Kidney (tissue), 13 donors: ENCODE measurements at regions not wholly inside any gene's neighbourhood (a gene's known extent, or its start where the extent isn't known, plus 50 kb on each side); places are given as distances from the start of the nearest gene placed in this dataset.
A peak's percentile ranks its signal among the peaks of the same experiment; 100 is the strongest.

Source experiments
- DNase-seq, 5 donors: peaks; one replicate each; pipeline ENCODE4 v3.0.0-alpha.2; 2013 to 2020
- FAIRE-seq: peaks from 2 replicates; lab custom pipeline; 2012; peaks lifted over from hg19 to GRCh38; lab: Jason Lieb, UNC
- H3K27ac ChIP-seq, 2 donors: one replicate each; pipeline ENCODE4 v1.7.0; 2013; ENCODE audit warnings: low read depth in 2 of 2, low read length in 2 of 2, inconsistent platforms in 1 of 2
- H3K27me3 ChIP-seq: one replicate; pipeline ENCODE4 v1.7.1; 2013; ENCODE audit warnings: low read length, inconsistent platforms; ENCODE audit not compliant: control insufficient read depth, insufficient read depth
- H3K36me3 ChIP-seq, 3 donors: one replicate each; pipeline versions ENCODE4 v1.7.0 to v1.7.1; 2013; ENCODE audit warnings: low read length in 3 of 3, control low read depth in 1 of 3, inconsistent platforms in 1 of 3; ENCODE audit not compliant: insufficient read depth in 3 of 3, control insufficient read depth in 2 of 3
- H3K4me1 ChIP-seq, 3 donors: one replicate each; pipeline versions ENCODE4 v1.7.0 to v1.7.1; 2013; ENCODE audit warnings: low read length in 3 of 3, inconsistent platforms in 1 of 3, low read depth in 1 of 3; ENCODE audit not compliant: control insufficient read depth in 2 of 3, insufficient read depth in 2 of 3
- H3K4me3 ChIP-seq, 3 donors: one replicate each; pipeline versions ENCODE4 v1.7.0 to v1.8.1; 2013; ENCODE audit warnings: low read length in 3 of 3, control low read depth in 1 of 3, inconsistent platforms in 1 of 3
- H3K9ac ChIP-seq, 3 donors: one replicate each; pipeline versions ENCODE4 v1.7.0 to v1.7.1; 2013; ENCODE audit warnings: low read length in 3 of 3, control low read depth in 1 of 3, inconsistent platforms in 1 of 3
- H3K9me3 ChIP-seq, 3 donors: one replicate each; pipeline versions ENCODE4 v1.7.0 to v1.7.1; 2013; ENCODE audit warnings: low read length in 3 of 3, control low read depth in 1 of 3, inconsistent platforms in 1 of 3; ENCODE audit not compliant: control insufficient read depth in 2 of 3, insufficient read depth in 1 of 3
- CTCF ChIP-seq: IDR thresholded peaks from 3 replicates; pipeline ENCODE4 v1.5.1; 2012; ENCODE audit warnings: mild to moderate bottlenecking, moderate library complexity, borderline replicate concordance; ENCODE audit not compliant: insufficient read depth; ENCODE audit errors: extremely low read depth
- intact Hi-C: fragments of 100-400 bp; cut with DNase I; formaldehyde crosslinking; loops from one replicate; pipeline ENCODE4 v1.11.1; 2022
- donor health status: control.
- donor health status: control.
- donor health status: control.
- donor health status: control.
- donor health status: control.
- donor health status: DM: yes; HTN: yes; CAD: no.
- donor health status: Normal renal cell carcinoma (clear cell type).

GRCh38 chr3:67713764-67714469 lies 59.5 kb upstream of the SUCLG2 start:
- Histone ChIP-seq H3K4me1 (no peaks in the 10 kb centered on the region), H3K4me3 (no peak overlapping the region), H3K36me3 (no peaks in the 10 kb centered on the region), H3K27me3 (no peaks in the 10 kb centered on the region), H3K9me3 (no peaks in the 10 kb centered on the region), H3K9ac (no peak overlapping the region), H3K27ac (no peak overlapping the region)
- no peak for TF ChIP-seq CTCF
- intact Hi-C loops = no loop called here
- FAIRE-seq (no peak), DNase-seq (no peak)

GRCh38 chr3:67712259-67712658 lies 57.8 kb upstream of the SUCLG2 start:
- no peak overlapping the region for H3K9ac ChIP-seq
- no peak for FAIRE-seq
- H3K9me3 ChIP-seq = no peaks in the 10 kb centered on the region
- intact Hi-C loops = no loop called here
- no peak overlapping the region for H3K4me3 ChIP-seq
- H3K4me1 ChIP-seq = no peaks in the 10 kb centered on the region
- no peaks in the 10 kb centered on the region for H3K27me3 ChIP-seq
- TF ChIP-seq CTCF = no peak
- H3K36me3 ChIP-seq = no peaks in the 10 kb centered on the region
- H3K27ac ChIP-seq = no peak overlapping the region
- DNase-seq = no peak

GRCh38 chr3:67710396-67710795 lies 56.0 kb upstream of the SUCLG2 start:
- FAIRE-seq = no peak
- intact Hi-C loops = no loop called here
- H3K9me3 ChIP-seq = no peaks in the 10 kb centered on the region
- no peaks in the 10 kb centered on the region for H3K27me3 ChIP-seq
- no peak overlapping the region for H3K9ac ChIP-seq
- H3K4me3 ChIP-seq = no peak overlapping the region
- H3K36me3 ChIP-seq = no peaks in the 10 kb centered on the region
- TF ChIP-seq CTCF = no peak
- no peak overlapping the region for H3K27ac ChIP-seq
- no peak for DNase-seq
- no peaks in the 10 kb centered on the region for H3K4me1 ChIP-seq

GRCh38 chr3:67706934-67707333 lies 52.5 kb upstream of the SUCLG2 start:
- Histone ChIP-seq H3K27me3 (no peaks in the 10 kb centered on the region), H3K36me3 (no peaks in the 10 kb centered on the region), H3K9ac (no peak overlapping the region), H3K4me1 (no peaks in the 10 kb centered on the region), H3K27ac (no peak overlapping the region), H3K4me3 (no peak overlapping the region), H3K9me3 (no peaks in the 10 kb centered on the region)
- intact Hi-C loops = no loop called here
- FAIRE-seq (no peak), DNase-seq (peak in 2 of 5 donors; percentile 10 to 26)
- TF ChIP-seq CTCF = no peak
